ENCODE measurements at regions not wholly inside any gene's neighbourhood (a gene's known extent, or its start where the extent isn't known, plus 50 kb on each side); places are given as distances from the start of the nearest gene placed in this dataset.

GRCh38 chr5:110251366-110251765 lies 475.1 kb downstream of the TMEM232 start:
- TF ChIP-seq CTCF (IDR thresholded peaks at IDR 0.05) (no peak), POLR2A (IDR thresholded peaks at IDR 0.05) (no peak)
